ENCODE measurements at regions not wholly inside any gene's neighbourhood (a gene's known extent, or its start where the extent isn't known, plus 50 kb on each side); places are given as distances from the start of the nearest gene placed in this dataset.

- TF ChIP-seq CTCF (conservative IDR thresholded peaks at IDR 0.05; ENCODE audit: low read depth, low read length) (no peak), EZH2 (IDR thresholded peaks at IDR 0.05; ENCODE audit: low read length, unreplicated experiment) (no peak), EZH2phosphoT487 (IDR thresholded peaks at IDR 0.05; ENCODE audit: borderline replicate concordance, low read length) (no peak)
These were observed 54.6 kb upstream of the SAMSN1 start for GRCh38 chr21:14600569-14601297.
